GF-D8 (cell line): ENCODE measurements at regions not wholly inside any gene's neighbourhood (a gene's known extent, or its start where the extent isn't known, plus 50 kb on each side); places are given as distances from the start of the nearest gene placed in this dataset.
"Not testable (repeated sequence)": the region's sequence is repeated elsewhere in the genome, so short reads cannot be mapped to it uniquely, and the experiment has no call there.

Source experiments
- DNase-seq: peaks from one replicate; lab custom pipeline; 2025; lab: John Stamatoyannopoulos, UW

DNA sequence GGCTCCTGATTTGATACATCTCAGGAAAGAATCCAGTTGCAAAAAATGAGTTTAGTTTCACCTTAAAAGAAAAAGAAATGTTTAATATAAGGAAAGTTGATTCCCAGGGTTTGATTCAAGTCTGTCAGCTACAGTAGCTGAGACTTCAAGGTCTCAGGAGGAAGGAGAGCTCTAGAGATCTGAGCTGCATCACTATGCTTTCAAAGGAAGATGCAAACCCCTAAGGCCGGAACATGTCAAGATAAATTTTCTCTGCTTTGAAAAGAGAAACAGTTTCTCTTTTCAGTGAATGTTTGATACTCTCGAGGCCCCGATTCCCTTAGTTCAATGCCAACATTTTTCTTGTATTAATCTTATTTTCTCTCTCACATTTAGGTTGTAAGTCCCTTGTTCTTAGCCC, 128.6 kb downstream of the RGPD3 start:
- DNase-seq, result no peak

DNA sequence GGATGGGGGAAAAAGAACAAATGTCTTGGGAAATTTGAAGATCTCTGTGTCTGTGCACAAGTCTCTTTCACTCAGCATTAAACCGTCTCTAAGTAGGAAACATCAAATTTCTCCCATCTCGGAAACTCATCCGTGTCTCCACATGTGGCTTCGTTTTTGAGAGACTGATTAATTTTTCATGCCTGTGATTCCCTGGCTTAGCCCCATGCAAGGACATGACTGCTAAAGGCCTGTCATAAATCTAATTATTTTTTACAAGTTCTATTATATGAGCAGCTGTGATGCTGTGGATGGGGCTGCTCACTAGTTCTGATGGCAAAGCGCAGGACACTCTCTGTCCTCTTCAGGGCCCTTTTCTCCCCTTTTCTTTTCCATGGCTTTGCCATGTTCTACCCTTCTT, 129.1 kb downstream of the RGPD3 start:
- no peak for DNase-seq

DNA sequence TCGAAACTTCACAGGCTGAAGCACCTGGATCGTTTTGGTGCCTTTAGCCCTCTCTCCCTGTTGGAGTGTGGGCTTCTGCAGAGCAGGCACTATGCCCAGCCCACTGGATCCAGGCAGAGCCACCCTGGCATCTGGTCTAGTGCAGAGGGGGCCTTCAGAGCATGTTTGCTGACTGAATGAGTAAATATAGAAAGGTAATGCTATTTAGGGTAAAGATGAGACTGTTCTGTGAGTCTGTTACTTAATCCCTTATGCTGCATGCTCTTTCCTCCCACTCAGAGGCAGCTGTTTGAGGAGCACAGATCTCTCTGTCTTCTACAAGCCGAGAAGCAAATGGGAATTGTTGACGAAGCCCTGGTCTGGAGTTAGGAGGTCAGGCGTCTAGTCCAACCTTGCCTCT, 130.2 kb downstream of the RGPD3 start:
- DNase-seq, result no peak

DNA sequence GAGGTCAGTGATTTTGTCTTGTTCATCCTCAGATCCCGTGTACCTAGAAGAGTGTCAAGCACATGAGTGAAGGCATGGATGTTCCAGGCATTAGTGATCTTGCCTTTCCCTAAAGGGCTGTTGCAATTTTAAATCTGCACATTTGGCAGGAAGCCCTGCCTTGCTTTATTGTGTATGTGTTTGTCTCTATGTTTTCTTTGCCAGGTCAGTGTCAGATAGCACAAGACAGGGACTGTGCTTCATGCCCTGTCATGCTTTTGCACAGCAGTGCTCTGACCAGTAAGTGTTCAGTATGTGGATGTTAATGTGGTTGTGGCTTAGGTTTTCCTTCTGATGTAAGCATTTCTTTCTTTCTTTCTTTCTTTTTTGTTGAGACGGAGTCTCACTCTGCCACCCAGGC, 131.5 kb downstream of the RGPD3 start:
- no peak for DNase-seq

DNA sequence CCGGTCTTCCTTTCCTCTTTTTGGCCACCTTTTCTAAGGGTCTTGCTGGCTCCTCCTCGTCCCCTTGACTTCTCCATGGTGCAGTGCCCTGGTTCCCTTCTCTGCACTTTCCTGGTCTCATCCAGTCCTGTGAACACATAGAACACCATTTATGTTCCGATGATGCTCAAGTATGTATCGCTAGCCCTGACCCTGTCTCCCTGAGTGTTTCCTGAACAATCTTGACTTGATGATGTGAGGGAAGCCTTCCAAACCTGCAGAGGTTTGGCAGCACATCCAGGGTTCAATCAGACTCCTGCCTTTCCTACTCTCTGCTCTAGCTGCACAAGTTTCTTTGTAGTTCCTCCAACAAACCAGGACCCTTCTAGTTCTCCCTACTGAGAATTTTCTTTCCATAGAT, 132.1 kb downstream of the RGPD3 start:
- no peak for DNase-seq

DNA sequence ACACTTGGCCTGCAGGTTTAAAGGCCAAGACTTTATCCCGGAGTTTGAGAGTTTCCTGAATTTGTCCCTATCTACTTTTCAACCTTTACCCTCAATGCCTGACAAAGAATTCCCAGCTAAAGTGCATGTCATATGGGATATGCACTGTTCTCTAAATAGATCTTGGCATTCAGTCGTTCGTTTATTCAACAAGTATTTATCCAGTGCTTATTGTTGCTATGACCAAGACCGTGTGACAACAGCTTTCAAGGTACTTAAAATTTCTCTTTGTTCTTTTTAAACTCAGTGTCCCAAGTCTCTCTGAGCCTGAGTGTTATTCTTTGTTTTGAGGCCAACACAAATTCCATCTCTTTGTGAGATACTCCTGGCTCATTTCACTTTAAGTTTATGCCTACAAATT, 133.4 kb downstream of the RGPD3 start:
- no peak for DNase-seq

DNA sequence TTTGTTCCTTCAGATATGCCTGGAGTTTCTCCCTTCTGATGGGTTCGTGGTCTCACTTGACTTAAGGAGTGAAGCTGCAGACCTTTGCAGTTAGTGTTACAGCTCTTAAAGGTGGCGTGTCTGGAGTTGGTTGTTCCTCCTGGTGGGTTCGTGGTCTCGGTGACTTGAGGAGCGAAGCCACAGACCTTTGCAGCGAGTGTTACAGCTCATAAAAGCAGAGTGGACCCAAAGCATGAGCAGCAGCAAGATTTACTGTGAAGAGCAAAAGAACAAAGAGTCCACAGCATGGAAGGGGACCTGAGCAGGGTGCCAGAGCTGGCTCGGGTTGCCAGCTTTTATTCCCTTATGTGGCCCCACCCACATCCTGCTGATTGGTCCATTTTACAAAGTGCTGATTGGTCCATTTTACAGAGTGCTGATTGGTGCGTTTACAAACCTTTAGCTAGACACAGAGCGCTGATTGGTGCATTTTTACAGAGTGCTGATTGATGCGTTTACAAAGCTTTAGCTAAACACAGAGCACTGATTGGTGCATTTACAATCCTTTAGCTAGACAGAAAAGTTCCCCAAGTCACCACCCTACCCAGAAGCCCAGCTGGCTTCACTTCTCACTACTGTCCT, 134.8 kb downstream of the RGPD3 start:
- not testable (repeated sequence) for DNase-seq

DNA sequence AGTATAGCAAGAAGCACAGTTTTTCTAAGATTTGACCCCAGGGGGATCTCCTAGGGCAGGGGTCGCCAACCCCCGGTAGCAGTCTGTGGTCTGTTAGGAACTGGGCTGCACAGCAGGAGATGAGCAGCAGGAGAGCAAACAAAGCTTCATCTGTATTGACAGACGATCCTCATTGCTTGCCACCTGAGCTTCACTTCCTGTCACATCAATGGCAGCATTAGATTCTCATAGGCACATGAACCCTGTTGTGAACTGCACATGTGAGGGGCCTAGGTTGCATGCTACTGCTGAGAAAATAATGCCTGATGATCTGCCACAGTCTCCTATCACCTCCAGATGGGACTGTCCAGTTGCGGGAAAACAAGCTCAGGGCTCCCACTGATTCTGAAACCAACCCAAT, 136.2 kb downstream of the RGPD3 start:
- no peak for DNase-seq

DNA sequence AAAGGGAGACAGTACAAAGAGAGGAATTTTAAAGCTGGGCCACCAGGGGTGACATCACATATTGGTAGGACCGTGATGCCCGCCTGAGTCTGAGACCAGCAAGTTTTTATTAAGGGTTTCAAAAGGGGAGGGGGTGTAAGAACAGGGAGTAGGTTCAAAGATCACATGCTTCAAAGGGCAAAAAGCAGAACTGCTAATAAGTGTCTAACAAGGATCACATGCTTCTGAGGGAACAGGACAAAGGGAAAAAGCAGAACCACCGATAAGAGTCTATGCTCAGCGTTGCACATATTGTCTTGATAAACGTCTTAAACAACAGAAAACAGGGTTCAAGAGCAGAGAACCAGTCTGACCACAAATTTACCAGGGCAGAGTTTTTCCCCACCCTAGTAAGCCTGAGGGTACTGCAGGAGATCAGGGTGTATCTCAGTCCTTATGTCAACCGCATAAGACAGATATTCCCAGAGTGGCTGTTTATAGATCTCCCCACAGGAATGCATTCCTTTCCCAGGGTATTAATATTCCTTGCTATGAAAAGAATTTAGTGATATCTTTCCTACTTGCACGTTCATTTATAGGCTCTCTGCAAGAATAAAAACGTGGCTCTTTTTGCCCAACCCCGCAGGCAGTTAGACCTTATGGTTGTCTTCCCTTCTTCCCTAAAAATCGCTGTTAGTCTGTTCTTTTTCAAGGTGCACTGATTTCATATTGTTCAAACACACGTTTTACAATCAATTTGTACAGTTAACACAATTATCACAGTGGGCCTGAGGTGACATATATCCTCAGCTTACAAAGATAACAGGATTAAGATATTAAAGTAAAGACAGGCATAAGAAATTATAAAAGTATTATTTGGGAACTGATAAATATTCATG, 136.5 kb upstream of the UXS1 start:
- DNase-seq, result peak; percentile 16

DNA sequence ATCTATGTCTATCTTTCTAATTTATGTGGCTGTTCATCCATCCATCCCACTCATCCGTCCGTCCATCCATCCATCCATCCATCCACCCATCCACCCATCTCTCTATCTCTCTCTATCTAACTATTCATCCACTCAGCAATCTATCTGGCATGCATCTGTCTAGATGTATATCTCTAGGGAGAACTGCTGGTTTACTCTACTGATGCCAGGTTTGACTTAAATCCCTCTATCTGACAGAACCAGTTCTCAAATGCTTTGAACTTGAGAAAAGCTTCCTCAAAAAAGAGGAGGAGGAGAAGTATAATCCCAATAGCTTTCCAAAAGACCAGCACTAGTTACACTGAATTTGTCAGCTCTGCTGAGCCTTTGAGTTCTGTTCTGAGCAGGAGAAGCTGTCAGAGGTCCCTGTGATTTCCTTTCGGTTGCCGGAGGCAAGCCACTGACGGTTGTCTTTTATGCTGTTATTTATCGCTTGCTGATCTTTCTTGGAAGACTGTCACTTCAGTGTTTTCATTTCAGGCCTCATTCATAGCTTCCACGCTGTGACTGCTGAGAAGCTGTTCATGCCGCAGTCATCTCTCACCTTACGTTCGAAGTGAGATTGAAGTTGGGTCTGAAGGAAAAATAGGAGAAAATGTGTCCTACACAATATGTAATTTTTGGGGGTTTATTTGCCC, 129.4 kb upstream of the UXS1 start:
- DNase-seq, result no peak

DNA sequence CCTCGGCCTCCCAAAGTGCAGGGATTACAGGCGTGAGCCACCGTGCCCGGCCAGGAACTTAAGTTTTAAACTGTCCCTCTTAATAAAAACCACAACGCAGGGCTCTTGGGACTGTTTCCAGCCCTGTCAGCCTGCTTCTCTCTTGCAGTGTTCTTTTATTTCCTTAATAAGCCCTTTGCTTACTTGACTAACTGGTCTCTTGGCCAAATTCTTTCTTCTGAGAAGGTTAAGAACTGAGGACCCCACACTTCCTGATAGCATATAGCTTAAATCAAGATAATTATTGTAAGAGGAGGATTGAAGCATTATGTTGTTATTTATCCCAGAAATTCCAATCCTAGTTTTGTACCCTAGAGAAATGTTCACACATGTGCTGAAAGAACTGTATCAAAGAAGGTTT, 128.2 kb upstream of the UXS1 start:
- no peak for DNase-seq

DNA sequence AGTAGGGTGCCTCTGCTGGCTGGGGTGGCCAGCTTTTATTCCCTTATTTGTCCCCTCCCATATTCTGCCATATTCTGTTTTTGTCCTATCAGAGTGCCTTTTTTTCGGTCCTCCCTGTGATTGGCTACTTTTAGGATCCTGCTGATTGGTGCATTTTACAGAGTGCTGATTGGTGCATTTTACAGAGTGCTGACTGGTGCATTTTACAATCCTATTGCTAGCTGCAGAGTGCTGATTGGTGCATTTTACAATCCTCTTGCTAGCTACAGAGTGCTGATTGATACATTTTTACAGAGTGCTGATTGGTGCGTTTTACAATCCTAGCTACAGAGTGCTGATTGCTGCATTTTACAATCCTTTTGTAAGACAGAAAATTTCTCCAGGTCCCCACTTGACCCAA, 126.3 kb upstream of the UXS1 start:
- DNase-seq, result not testable (repeated sequence)

DNA sequence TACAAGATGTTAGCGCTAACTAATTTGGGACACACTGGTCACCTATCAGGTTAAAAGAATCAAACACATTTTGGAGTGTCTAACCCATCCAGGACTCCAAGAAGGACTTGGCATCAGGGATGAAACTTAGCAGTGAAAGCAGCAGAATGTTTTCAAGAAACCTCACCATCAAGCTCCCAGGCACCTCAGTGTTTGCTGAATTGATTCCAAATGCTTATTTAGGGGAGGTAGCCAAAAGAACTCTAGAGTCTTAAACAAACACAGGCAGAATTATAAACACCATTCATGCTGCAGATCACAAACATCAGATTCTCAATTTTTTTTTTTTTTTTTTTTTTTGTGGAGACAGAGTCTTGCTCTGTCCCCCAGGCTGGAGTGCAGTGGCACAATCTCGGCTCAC, 122.8 kb upstream of the UXS1 start:
- no peak for DNase-seq

DNA sequence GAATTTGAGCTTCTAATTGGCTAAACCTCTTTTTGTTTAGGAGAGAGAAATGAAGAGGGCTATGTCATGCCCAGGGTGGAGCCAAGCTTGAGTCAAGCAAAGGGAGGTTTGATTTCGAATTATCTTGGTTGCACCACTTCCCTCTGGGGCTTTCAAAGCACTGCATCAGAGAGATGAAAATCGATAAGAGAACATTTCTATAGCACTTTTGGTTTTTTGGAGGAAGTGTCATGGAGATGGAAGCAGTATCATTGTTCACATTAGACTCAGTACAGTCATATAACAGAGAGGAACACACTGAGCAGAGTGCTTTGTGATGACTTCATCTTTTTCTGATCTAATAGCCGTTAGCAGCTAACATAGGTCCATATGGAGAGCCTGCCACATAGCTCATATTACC, 120.3 kb upstream of the UXS1 start:
- DNase-seq, result peak; percentile 19

DNA sequence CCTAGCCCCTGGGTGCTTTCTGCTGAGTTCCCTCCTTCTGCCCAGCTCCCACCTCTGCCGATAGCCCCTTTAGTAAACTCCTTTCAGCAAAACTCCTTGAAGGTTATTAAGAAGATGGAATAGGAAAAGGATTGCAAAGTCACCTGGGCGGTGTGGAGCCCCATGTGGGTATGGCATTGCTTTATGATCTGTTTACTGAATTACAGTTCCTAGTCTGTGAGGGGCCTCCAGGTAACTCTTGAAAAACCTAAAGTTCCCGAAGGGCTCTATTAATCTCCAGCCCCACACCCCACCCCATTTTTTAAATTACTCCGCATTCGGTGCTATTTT, 116.9 kb upstream of the UXS1 start:
- DNase-seq, result no peak

DNA sequence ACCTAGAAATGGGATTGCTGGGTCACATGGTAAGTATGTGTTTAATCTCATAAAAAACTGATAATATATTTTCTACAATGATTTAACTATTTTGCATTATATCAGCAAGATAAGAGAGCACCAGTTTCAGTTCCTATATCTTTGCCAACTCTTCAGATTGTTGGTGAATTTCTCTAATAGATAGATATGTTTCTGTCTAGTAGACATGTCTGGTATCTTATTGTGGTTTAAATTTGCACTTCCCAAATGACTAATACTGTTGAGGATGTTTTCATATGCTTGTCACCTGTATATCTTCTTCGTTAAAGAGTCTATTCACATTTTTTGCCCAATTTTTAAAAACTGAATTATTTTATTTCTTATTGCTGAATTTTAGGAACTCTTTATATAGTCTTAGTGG, 113.8 kb upstream of the UXS1 start:
- no peak for DNase-seq

DNA sequence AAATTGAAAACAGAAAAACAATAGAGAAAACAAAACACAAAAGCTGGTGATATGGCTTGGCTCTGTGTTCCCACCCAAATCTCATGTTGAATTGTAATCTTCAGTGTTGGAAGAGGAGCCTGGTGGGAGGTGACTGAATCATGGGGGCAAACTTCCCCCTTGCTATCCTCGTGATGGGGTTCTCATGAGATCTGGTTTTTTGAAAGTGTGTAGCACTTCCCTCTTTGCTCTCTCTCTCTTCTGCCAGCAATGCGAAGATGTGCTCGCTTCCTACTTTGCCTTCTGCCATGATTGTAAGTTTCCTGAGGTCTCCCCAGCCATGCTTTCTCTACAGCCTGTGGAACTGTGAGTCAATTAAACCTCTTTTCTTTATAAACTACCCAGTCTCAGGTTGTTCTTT, 112.3 kb upstream of the UXS1 start:
- no peak for DNase-seq

DNA sequence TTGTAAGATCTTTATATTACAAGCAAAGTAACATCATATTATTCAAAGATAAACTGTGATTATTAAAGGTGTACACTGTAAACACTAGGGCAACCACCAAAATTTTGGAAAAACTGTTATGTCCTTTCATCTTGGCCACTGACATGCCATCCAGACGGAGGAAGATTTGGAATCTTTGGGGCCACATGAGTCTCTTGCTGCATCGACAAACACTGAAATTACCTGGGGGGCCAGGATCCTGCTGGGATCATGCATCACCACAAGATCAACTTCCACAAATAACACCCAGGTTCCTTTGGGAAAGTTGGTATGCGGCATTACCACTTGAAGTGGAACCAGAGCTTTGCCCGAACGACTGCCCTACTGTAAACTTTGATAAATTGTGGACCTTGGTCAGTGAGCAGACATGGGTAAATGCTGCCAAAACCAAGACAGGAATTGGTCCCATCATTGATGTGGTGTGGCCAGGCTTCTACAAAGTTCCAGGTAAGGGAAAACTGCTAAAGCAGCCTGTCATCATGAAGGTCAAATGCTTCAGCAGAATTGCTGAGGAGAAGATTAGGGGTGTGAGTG, 110.6 kb upstream of the UXS1 start:
- DNase-seq, result no peak

DNA sequence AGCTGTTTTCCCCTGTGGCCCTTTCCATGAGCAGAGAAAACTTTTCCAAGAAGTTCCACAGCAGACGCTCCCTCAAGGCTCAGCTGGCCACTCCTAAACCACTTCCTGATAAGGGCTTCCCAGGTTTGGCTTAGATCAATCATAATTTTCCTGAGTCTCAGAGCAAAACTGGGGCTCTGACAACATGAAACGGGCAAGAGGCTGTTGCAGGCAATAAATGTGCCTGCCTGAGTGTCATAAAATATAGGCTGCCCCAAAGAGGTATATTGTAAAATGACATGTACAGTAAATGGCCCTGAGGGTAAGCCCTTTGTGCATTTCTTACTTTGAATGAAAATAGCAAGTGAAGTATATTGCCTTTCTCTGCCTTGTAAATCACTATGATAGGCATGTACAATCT, 105.6 kb upstream of the UXS1 start:
- no peak for DNase-seq

DNA sequence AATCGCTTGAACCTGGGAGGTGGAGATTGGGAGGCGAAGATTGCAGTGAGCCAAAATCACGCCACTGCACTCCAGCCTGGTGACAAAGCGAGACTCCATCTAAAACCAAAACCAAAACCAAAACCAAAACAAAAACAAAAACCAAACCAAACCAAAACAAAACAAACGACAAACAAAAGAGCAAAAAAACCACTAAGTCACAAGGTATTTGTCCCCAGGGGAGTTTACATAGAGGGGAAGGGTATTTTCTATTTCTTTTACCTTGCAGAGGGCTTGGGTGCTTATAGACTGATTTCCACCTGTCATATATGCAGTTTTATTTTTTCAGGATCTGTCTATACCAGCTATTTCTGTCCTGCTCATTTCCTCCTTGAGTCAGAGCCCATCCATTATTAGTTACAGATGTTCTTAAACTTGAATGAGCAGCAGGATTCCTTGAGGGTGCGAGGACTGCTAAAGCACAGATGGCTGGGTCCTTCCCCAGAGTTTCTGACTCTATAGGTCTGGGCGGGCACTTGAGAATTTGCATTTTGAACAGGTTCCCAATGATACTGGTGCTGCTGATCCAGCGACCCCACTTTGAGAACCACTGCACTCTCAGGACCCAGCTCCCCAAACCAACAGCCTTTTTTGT, 102.2 kb upstream of the UXS1 start:
- DNase-seq, result no peak

DNA sequence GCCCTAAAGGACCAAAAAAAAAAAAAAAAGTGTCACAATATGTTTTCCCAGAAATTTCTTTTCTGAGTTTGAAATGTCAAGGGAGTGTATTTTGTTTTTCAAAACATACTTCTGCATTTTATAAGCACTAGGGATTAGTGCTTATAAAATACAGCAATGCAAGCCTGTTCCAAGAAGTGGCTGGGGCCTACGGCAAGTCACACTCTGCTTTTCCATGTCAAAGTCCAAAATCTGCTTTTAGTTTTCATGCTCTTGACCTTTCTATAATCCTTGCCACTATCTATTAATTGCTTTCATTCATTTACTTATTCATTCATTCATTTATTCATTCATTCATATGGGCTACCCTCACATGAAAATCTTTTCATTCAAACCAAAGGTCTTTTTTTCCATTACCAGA, 100.1 kb upstream of the UXS1 start:
- DNase-seq, result no peak

DNA sequence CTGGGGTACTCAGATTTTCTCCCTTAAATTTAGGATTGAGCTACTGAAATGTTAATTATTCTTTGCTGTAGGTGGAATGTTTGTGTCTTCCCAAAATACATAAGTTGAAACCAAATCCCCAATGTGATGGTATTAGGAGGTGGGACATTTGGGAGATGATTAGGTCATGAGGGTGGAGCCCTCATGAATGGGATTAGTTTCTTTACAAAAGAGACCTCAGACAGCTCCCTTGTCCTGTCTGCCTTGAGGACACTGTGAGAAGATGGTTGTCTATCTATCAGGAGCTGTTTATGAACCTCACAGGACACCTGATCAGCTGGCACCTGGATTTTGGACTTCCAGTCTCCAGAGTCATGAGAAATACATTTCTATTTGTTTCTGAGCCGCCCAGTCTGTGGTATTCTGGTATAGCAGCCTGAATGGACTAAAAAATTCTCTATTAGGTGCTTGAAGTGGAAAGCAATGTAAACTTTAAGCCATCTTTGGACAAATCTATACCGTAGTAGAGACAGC, 99.2 kb upstream of the UXS1 start:
- DNase-seq, result no peak
